ENCODE measurements at regions not wholly inside any gene's neighbourhood (a gene's known extent, or its start where the extent isn't known, plus 50 kb on each side); places are given as distances from the start of the nearest gene placed in this dataset.

GRCh38 chr4:67055319-67055718 is 490.0 kb downstream of the CENPC start:
- Histone ChIP-seq H3K4me3 (replicated peaks in 1 of 3; ENCODE audit: insufficient read depth in 1 of 3, low read depth in 2 of 3, low read length in 3 of 3) (no peak overlapping the region), H2AFZ (ENCODE audit: low read length) (no peak overlapping the region), H3K9me3 (ENCODE audit: low read length) (no peaks in the 10 kb centered on the region), H3K27ac (ENCODE audit: extremely low read length, insufficient read depth, low read length) (no peak overlapping the region), H3K27me3 (ENCODE audit: control insufficient read depth in 1 of 2, insufficient read depth in 2 of 2, low read length in 2 of 2) (no peaks in the 10 kb centered on the region), H3K4me2 (ENCODE audit: low read depth, low read length) (no peak overlapping the region), H3K9ac (ENCODE audit: insufficient read depth, low read depth, low read length) (no peak overlapping the region), H3K79me2 (ENCODE audit: insufficient read depth, low read length) (no peaks in the 10 kb centered on the region), H4K20me1 (ENCODE audit: insufficient read depth, low read length) (no peaks in the 10 kb centered on the region), H3K36me3 (replicated peaks in 1 of 2; ENCODE audit: control insufficient read depth in 1 of 2, insufficient read depth in 2 of 2, low read length in 2 of 2) (no peaks in the 10 kb centered on the region), H3K4me1 (ENCODE audit: insufficient read depth, low read length) (no peaks in the 10 kb centered on the region)
- no peak for DNase-seq (ENCODE audit: low spot score)
- intact Hi-C loops (cut with micrococcal nuclease; ENCODE audit: unreplicated experiment): no loop called here
- TF ChIP-seq RBAK (CRISPR knock-in tag; IDR thresholded peaks at IDR 0.05) (no peak), ZBTB42 (CRISPR knock-in tag; IDR thresholded peaks at IDR 0.05) (no peak), ZNF550 (CRISPR knock-in tag; IDR thresholded peaks at IDR 0.05; ENCODE audit: borderline replicate concordance) (no peak), HNRNPLL (IDR thresholded peaks at IDR 0.05; ENCODE audit: low read depth, low read length, poor library complexity, severe bottlenecking) (no peak), ZNF124 (CRISPR knock-in tag; IDR thresholded peaks at IDR 0.05) (no peak), ZNF619 (CRISPR knock-in tag; IDR thresholded peaks at IDR 0.05) (no peak), ARID2 (CRISPR knock-in tag; IDR thresholded peaks at IDR 0.05; ENCODE audit: borderline replicate concordance) (no peak), ZNF576 (CRISPR knock-in tag; IDR thresholded peaks at IDR 0.05) (no peak), KDM2A (CRISPR knock-in tag; IDR thresholded peaks at IDR 0.05; ENCODE audit: borderline replicate concordance, low read depth) (no peak), ATF5 (CRISPR knock-in tag; IDR thresholded peaks at IDR 0.05; ENCODE audit: low read depth) (no peak)
- WGBS (ENCODE audit: low lambda C conversion rate): 2% methylated on average over 3 of the region's 3 CpGs
- ATAC-seq: no peak
- CTCF ChIA-PET (ENCODE audit: low intra/inter-chr PET ratio, low total read pairs): no interaction called here
- in situ Hi-C loops (cut with HindIII; ENCODE audit: extremely low pct_ligation_motif_present, low pct_unique_long_range_greater_than_20kb): no loop called here
- BruUV-seq (replicated peaks): no TSS peak
- POLR2A ChIA-PET: no interaction called here
- FAIRE-seq: no peak

Measured in HepG2 (cell line).